WTC11 (cell line): ENCODE measurements at regions not wholly inside any gene's neighbourhood (a gene's known extent, or its start where the extent isn't known, plus 50 kb on each side); places are given as distances from the start of the nearest gene placed in this dataset.

Source experiments
- FOXP1 ChIP-seq: sonication (generic); formaldehyde crosslinking; IDR thresholded peaks from 2 replicates; pipeline ENCODE4 v1.8.0; 2022; ENCODE audit warnings: missing genetic modification reagents, mild to moderate bottlenecking, moderate library complexity, borderline replicate concordance
- GTF2I ChIP-seq: fragments of 250-450 bp; sonication (Bioruptor Pico); conservative IDR thresholded peaks from 2 replicates; pipeline ENCODE4 v1.4.0; 2021; ENCODE audit warnings: mild to moderate bottlenecking
- JAZF1 ChIP-seq: fragments of 250-450 bp; sonication (Bioruptor Pico); IDR thresholded peaks from 2 replicates; pipeline ENCODE4 v1.9.0; 2021; ENCODE audit warnings: moderate library complexity, mild to moderate bottlenecking, inconsistent platforms
- NR2C2 ChIP-seq: sonication (generic); formaldehyde crosslinking; IDR thresholded peaks from 2 replicates; pipeline ENCODE4 v1.8.0; 2022; ENCODE audit warnings: mild to moderate bottlenecking, missing genetic modification reagents
- NR3C1 ChIP-seq: sonication (generic); formaldehyde crosslinking; conservative IDR thresholded peaks from 2 replicates; pipeline ENCODE4 v1.8.1; 2023; ENCODE audit warnings: low read depth, mild to moderate bottlenecking, missing genetic modification reagents
- TF ChIP-seq, protein P1 (sequence below): fragments of 200-600 bp; IDR thresholded peaks from 2 replicates; pipeline ENCODE4 v1.8.0; 2022; ENCODE audit warnings: antibody characterized with exemption

DNA sequence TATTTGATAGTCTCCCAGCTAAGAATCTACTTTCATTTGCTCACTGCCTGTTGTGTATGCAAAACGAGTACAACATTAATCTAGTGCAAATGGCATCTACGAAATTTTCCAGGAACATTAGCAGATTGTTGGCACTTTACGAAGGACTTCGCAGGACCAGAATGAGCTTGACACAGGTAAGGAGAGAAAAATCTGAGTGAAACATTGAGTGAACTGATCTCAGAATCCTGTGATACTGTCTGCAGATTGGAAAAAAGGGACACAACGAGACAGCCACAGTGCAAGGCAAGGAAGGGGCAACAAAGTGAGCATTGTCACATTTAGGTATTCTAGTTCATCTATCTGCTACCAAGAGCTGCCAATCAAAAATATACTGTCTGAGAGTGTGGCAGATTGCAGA lies 350.5 kb downstream of the ZNF608 start:
- no peak for TF ChIP-seq JAZF1 (CRISPR knock-in tag)
- TF ChIP-seq, protein P1, sequence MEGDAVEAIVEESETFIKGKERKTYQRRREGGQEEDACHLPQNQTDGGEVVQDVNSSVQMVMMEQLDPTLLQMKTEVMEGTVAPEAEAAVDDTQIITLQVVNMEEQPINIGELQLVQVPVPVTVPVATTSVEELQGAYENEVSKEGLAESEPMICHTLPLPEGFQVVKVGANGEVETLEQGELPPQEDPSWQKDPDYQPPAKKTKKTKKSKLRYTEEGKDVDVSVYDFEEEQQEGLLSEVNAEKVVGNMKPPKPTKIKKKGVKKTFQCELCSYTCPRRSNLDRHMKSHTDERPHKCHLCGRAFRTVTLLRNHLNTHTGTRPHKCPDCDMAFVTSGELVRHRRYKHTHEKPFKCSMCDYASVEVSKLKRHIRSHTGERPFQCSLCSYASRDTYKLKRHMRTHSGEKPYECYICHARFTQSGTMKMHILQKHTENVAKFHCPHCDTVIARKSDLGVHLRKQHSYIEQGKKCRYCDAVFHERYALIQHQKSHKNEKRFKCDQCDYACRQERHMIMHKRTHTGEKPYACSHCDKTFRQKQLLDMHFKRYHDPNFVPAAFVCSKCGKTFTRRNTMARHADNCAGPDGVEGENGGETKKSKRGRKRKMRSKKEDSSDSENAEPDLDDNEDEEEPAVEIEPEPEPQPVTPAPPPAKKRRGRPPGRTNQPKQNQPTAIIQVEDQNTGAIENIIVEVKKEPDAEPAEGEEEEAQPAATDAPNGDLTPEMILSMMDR: no peak
- no peak for TF ChIP-seq FOXP1
- TF ChIP-seq NR2C2 (CRISPR knock-in tag): no peak
- no peak for TF ChIP-seq NR3C1 (CRISPR knock-in tag)
- no peak for TF ChIP-seq GTF2I (CRISPR knock-in tag)
